GM12873 (cell line): ENCODE measurements at regions not wholly inside any gene's neighbourhood (a gene's known extent, or its start where the extent isn't known, plus 50 kb on each side); places are given as distances from the start of the nearest gene placed in this dataset.

Experiments
- TF ChIP-seq, protein P1 (sequence below): IDR thresholded peaks from 2 replicates; pipeline ENCODE4 v1.5.1; 2012; ENCODE audit warnings: low read depth, mild to moderate bottlenecking, moderate library complexity, low read length, control low read depth; ENCODE audit not compliant: insufficient read depth; ENCODE audit errors: missing control alignments

DNA sequence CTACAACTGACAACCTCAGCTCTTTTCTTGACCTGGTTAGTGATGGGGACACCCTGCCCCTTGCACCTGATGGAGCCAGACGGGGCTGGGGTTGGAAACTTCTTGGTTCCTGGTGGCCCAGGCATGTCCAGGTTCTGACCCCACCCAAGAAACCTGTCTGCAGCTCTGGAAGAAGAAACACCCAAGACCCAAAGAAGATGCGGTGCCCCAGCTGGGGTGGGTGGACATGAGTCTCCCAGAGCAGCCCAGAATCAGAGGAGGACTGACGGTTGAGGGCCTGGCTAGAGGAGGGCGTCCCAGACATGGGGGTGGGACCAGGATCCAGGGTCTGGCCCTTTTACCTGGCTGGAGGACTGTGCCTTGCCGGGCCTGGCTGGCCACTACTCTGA, 202.4 kb downstream of the GLRX3 start:
- TF ChIP-seq, protein P1, sequence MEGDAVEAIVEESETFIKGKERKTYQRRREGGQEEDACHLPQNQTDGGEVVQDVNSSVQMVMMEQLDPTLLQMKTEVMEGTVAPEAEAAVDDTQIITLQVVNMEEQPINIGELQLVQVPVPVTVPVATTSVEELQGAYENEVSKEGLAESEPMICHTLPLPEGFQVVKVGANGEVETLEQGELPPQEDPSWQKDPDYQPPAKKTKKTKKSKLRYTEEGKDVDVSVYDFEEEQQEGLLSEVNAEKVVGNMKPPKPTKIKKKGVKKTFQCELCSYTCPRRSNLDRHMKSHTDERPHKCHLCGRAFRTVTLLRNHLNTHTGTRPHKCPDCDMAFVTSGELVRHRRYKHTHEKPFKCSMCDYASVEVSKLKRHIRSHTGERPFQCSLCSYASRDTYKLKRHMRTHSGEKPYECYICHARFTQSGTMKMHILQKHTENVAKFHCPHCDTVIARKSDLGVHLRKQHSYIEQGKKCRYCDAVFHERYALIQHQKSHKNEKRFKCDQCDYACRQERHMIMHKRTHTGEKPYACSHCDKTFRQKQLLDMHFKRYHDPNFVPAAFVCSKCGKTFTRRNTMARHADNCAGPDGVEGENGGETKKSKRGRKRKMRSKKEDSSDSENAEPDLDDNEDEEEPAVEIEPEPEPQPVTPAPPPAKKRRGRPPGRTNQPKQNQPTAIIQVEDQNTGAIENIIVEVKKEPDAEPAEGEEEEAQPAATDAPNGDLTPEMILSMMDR = no peak

DNA sequence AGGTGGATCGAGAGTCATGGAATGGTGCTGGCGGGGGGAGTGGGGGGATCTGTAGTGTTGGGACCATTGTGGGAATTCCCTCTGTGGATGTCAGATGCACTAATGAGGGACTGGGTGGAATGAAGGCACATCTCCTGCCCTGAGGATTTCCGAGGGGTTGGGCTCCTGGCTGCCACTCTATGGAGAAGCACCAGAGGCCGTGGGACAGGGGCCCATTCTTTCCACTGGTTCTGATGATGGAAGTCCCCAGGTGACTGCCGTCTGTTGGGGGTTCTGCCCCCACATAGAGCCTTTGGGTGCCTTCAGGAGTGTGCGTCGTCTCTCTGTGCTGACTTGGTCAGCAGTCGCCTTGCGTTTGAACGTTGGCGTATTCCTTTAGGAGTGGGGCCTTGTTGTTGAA, 202.9 kb downstream of the GLRX3 start:
- TF ChIP-seq, protein P1 = no peak

DNA sequence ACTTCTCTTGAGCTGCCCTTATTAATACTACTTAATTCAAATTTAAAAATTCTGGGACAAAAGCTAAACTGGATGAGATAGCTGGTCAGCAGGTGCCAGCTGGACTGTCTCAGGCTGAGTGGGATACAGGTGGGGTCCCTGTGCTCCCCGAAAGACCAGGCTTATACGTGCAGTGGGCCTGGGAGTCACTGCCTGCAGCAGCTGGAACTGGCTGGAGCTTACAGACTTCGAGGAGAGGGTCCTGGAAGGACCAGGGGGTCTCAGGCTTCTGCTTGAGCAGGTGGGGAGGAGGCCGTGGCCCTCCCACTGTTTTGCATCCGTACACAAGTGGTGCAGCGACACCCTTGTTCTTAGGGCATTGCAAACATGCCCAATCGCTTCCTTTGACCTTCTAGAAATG, 203.7 kb downstream of the GLRX3 start:
- TF ChIP-seq, protein P1 = no peak

DNA sequence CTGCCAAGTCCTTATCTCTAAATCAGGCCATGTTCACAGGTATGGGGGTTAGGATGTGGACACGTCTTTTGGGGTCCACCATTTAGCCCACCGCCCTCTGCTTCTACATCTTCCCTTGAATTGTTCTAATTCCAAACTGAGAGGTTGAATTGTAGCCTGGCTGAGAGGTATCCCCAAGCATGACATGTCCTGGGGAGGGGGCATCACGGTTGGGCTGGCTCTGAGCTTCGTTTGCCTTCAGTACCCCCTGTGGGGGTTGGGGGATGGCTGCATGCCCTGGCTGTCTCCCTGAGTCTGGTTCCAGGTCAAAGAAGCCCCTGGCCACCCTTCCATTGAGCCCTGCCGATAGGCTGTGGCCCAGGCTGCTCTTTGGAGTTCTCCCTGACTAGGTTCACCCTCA, 204.6 kb downstream of the GLRX3 start:
- TF ChIP-seq, protein P1 = no peak

DNA sequence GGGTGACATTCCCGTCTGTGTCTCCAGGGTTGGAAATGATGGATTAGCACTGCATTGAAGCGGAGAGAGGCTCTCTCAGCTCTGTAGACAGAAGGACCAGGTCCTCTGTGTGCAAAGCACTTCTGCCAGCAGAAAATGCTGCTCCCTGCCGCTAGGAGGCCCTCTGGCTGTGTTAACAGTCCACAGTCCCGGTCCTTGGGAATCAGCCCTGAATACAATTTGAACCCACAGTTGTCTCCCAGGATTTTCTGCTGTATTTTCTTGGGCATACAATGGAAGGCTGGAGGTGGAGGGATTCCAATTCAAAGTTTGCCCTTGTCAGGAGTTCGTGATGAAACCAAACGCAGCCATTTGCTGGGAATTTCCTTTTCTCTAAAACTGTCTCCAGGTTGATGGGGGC, 205.2 kb downstream of the GLRX3 start:
- TF ChIP-seq, protein P1 = peak; percentile 18

DNA sequence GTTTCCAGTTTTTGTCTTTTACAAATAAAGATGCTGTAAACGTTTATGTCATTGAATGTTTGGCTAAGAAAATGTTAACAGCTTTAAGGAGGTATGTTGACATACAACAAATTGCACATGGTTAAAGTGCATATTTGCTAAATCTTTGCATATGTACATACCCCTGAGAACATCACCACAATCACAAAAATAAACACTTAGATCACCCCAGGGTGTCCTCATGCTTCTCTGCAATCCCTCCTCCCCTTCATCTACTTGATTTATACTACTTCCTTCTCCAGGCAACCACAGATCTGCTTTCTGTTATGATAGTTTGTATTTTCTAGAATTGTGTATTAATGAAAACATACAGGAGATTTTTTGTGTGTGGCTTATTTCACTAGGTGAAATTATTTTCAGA, 209.5 kb downstream of the GLRX3 start:
- TF ChIP-seq, protein P1 = no peak

DNA sequence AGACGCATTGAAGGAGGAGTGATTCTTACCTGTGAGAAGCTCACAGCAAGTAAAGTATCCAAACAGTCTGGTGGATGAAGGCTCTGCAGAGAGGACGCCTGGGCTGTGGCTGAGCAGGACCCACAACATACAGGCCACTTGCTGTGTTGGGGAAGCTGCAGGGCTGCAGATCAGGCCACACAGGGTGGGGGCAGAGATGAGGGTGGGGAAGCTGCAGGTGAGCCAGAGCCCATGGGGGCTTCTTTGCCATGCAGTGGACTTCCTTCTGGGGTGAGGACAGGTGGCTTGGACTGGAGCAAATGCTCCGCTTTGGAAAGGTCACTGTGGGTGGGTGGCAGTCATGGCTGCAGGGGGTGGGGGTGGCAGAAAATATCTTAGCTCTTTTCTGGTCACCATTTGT, 214.8 kb downstream of the GLRX3 start:
- TF ChIP-seq, protein P1 = no peak
